Lung (tissue), 11 donors: ENCODE measurements at regions not wholly inside any gene's neighbourhood (a gene's known extent, or its start where the extent isn't known, plus 50 kb on each side); places are given as distances from the start of the nearest gene placed in this dataset.

Experiments
- ATAC-seq: fragments of 200-7000 bp; cut with Tn5 transposase; one replicate; pipeline ENCODE4 v1.9.1; 2020; ENCODE audit warnings: moderate number of reproducible peaks; ENCODE audit not compliant: insufficient read depth, low FRiP score
- DNase-seq, 3 donors: peaks; one replicate each; pipeline ENCODE4 v3.0.0-alpha.2; 2013 to 2017
- H3K27ac ChIP-seq, 2 donors: one replicate each; pipeline ENCODE4 v1.5.1; 2013; ENCODE audit warnings: mild to moderate bottlenecking in 2 of 2, moderate library complexity in 2 of 2, control low read depth in 1 of 2, inconsistent platforms in 1 of 2, low read depth in 1 of 2, low read length in 1 of 2
- H3K27me3 ChIP-seq, 3 donors: one replicate each; pipeline ENCODE4 v1.5.1; 2013; ENCODE audit warnings: low read length in 2 of 3; ENCODE audit not compliant: control insufficient read depth in 3 of 3, insufficient read depth in 3 of 3
- H3K36me3 ChIP-seq, 4 donors: one replicate each; pipeline ENCODE4 v1.5.1; 2013; ENCODE audit warnings: low read length in 4 of 4, mild to moderate bottlenecking in 1 of 4, moderate library complexity in 1 of 4; ENCODE audit not compliant: control insufficient read depth in 4 of 4, insufficient read depth in 4 of 4
- H3K4me1 ChIP-seq, 5 donors: one replicate each; pipeline ENCODE4 v1.5.1; 2013; ENCODE audit warnings: low read length in 5 of 5, mild to moderate bottlenecking in 2 of 5, moderate library complexity in 1 of 5; ENCODE audit not compliant: control insufficient read depth in 5 of 5, insufficient read depth in 5 of 5
- H3K4me3 ChIP-seq: one replicate; pipeline ENCODE4 v1.5.1; 2013; ENCODE audit warnings: mild to moderate bottlenecking, control low read depth, moderate library complexity
- H3K9ac ChIP-seq, 2 donors: one replicate each; pipeline ENCODE4 v1.5.1; 2013; ENCODE audit warnings: low read length in 2 of 2, control low read depth in 1 of 2; ENCODE audit not compliant: insufficient read depth in 1 of 2
- H3K9me3 ChIP-seq, 4 donors: one replicate each; pipeline ENCODE4 v1.5.1; 2013; ENCODE audit warnings: low read length in 3 of 4, mild to moderate bottlenecking in 1 of 4, moderate library complexity in 1 of 4; ENCODE audit not compliant: control insufficient read depth in 4 of 4, insufficient read depth in 3 of 4
- CTCF ChIP-seq: IDR thresholded peaks from 2 replicates; pipeline ENCODE4 v1.5.1; 2012; ENCODE audit warnings: mild to moderate bottlenecking; ENCODE audit errors: control extremely low read depth, extremely low read depth
- WGBS, 2 donors: extraction: QIAGEN DNeasy Blood & Tissue Kit; methylation state at CpG; one replicate each; pipeline ENCODE4 v1.1.7; 2013; 5-methylcytosine and 5-hydroxymethylcytosine counted together
- donor health status: control.
- donor health status: control.
- donor health status: Bipolar disorder and iron deficiency.
- donor health status: healthy.
- donor health status: DM: yes; HTN: yes; CAD: no.

DNA sequence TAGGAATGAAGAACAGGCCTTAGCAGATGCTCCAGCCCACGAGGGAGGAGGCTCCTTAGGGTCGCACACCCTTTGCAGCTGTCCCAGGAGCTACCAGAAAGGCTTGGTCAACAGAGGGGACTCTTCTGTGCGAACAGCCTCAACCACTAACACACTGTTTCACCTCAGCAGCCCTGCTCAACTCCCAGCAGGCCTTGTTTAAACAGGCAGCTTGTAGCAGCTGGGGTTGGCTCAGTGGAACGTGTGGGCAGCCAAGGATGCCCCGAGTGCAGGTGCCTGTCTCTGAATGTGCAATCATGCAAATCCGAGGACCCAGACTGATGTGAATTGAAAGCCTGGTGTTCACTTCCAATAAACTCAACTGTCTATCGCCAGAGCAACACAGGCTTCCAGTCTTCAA, 88.7 kb upstream of the CXCR4 start:
- WGBS, 2 donors: 85 to 88% methylated on average over 7 of the region's 7 CpGs

DNA sequence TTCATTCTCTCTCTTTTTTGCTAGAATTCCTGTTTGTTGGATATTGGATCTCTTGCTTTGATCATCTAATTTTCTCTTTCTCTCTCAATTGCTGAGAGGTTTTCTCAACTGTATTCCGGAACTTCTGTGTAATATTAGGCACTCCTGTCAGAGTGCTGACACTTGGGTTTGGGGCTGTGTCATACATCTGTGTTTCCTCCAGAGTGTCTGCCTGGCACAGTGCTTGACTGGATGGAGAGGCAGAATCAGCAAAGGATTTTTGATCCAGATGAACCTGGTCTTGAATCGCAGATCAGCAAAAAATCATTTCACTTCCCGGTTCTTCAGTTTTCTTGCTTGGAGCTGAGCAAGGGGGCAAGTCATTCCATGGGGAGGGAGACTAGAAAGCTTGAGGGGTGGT, 87.7 kb upstream of the CXCR4 start:
- 95 to 96% methylated on average over 3 of the region's 3 CpGs for WGBS, 2 donors
- DNase-seq (no peak), ATAC-seq (no peak)
- H3K27ac ChIP-seq: no peak overlapping the region
- no peak for TF ChIP-seq CTCF
- no peak overlapping the region for H3K9ac ChIP-seq
- H3K4me3 ChIP-seq: no peak overlapping the region
- H3K36me3 ChIP-seq: no peaks in the 10 kb centered on the region
- H3K4me1 ChIP-seq: peaks cover 0 to 4% (median 0%) of the 10 kb centered on the region in 5 donors
- H3K9me3 ChIP-seq: peaks cover 0 to 2% (median 0%) of the 10 kb centered on the region in 4 donors
- peaks cover 0 to 27% (median 0%) of the 10 kb centered on the region in 3 donors for H3K27me3 ChIP-seq

More for the DNA sequence above, 88.7 kb upstream of the CXCR4 start:
- H3K36me3 ChIP-seq: no peaks in the 10 kb centered on the region
- H3K9ac ChIP-seq: no peak overlapping the region
- H3K9me3 ChIP-seq: peaks cover 0 to 3% (median 0%) of the 10 kb centered on the region in 4 donors
- TF ChIP-seq CTCF: no peak
- no peak overlapping the region for H3K4me3 ChIP-seq
- no peak overlapping the region for H3K27ac ChIP-seq
- ATAC-seq (no peak), DNase-seq (no peak)
- H3K27me3 ChIP-seq: peaks cover 0 to 27% (median 0%) of the 10 kb centered on the region in 3 donors
- peaks cover 0 to 4% (median 0%) of the 10 kb centered on the region in 5 donors for H3K4me1 ChIP-seq

- Histone ChIP-seq H3K4me3 (no peak overlapping the region), H3K27me3 (peaks cover 0 to 30% (median 0%) of the 10 kb centered on the region in 3 donors), H3K9ac (no peak overlapping the region), H3K27ac (no peak overlapping the region), H3K4me1 (peaks cover 0 to 4% (median 0%) of the 10 kb centered on the region in 5 donors), H3K9me3 (no peaks in the 10 kb centered on the region), H3K36me3 (no peaks in the 10 kb centered on the region)
- no peak for ATAC-seq
- TF ChIP-seq CTCF: no peak
- DNase-seq: no peak
- 84 to 92% methylated on average over 1 of the region's 1 CpG for WGBS, 2 donors
Observed at GRCh38 chr2:136204971-136205370, 87.0 kb upstream of the CXCR4 start.

DNA sequence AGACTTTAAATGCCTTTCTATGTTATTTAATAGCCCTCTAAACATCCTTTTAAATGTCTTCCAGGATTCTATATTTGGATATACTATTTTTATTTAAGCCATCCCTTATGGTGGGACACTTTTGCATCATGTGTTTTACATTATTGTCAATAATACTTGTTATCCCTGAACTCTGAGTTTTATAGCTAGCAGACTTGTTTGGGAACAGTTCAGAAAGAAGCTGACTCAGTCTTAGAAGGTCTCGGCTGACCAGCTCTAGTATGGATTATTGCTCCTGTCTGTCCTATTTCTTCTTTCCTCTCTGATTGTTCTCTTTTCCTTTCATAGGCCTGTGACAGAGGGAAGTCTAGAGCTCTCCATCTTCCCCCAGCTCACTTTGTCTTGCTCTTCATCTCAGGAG, 77.3 kb upstream of the CXCR4 start:
- no peak overlapping the region for H3K4me3 ChIP-seq
- H3K36me3 ChIP-seq: no peaks in the 10 kb centered on the region
- 86 to 87% methylated on average over 1 of the region's 1 CpG for WGBS, 2 donors
- H3K27ac ChIP-seq: no peak overlapping the region
- no peaks in the 10 kb centered on the region for H3K4me1 ChIP-seq
- H3K9ac ChIP-seq: no peak overlapping the region
- no peak for TF ChIP-seq CTCF
- H3K9me3 ChIP-seq: peaks cover 0 to 4% (median 0%) of the 10 kb centered on the region in 4 donors
- ATAC-seq: no peak
- H3K27me3 ChIP-seq: peaks cover 0 to 2% (median 0%) of the 10 kb centered on the region in 3 donors
- DNase-seq: no peak
